Epithelial cell of esophagus (primary cell): ENCODE measurements at regions not wholly inside any gene's neighbourhood (a gene's known extent, or its start where the extent isn't known, plus 50 kb on each side); places are given as distances from the start of the nearest gene placed in this dataset.

Experiments used
- DNase-seq: peaks from one replicate; pipeline ENCODE4 v3.0.0; 2010; ENCODE audit warnings: low read depth
- H3K4me3 ChIP-seq: 2 replicates; pipeline ENCODE4 v1.5.1; 2011; ENCODE audit warnings: mild to moderate bottlenecking, low read length, control low read depth
- TF ChIP-seq, protein P1 (sequence below): IDR thresholded peaks from 2 replicates; pipeline ENCODE4 v1.5.1; 2011; ENCODE audit warnings: low read depth, mild to moderate bottlenecking, low read length, control low read depth, inconsistent platforms; ENCODE audit not compliant: insufficient read depth; ENCODE audit errors: missing control alignments

DNA sequence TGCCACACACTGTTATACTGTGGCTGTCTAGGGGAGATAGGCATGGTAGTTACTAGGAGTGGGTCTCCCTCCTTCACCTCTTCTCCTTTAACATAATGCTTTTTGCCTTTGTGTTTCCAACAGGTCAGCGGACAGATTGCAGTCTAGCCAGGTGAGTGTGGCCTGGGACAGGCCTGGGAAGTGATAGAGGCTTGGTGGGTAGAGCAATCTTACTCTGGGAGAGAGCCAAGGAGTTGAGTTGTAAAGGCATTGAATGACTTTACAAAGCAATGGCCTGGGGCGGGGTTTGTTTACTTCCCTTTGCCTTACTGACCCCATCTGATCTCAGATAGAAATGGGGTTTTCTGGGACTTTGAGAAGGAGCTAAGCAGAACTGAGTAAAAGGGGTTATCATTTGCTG is 51.0 kb upstream of the IKBKE start:
- DNase-seq = peak; percentile 80
- TF ChIP-seq, protein P1, sequence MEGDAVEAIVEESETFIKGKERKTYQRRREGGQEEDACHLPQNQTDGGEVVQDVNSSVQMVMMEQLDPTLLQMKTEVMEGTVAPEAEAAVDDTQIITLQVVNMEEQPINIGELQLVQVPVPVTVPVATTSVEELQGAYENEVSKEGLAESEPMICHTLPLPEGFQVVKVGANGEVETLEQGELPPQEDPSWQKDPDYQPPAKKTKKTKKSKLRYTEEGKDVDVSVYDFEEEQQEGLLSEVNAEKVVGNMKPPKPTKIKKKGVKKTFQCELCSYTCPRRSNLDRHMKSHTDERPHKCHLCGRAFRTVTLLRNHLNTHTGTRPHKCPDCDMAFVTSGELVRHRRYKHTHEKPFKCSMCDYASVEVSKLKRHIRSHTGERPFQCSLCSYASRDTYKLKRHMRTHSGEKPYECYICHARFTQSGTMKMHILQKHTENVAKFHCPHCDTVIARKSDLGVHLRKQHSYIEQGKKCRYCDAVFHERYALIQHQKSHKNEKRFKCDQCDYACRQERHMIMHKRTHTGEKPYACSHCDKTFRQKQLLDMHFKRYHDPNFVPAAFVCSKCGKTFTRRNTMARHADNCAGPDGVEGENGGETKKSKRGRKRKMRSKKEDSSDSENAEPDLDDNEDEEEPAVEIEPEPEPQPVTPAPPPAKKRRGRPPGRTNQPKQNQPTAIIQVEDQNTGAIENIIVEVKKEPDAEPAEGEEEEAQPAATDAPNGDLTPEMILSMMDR = no peak
- H3K4me3 ChIP-seq = no peak overlapping the region

- peak; percentile 89 for DNase-seq
- TF ChIP-seq, protein P1 = no peak
- no peak overlapping the region for H3K4me3 ChIP-seq
Observed at GRCh38 chr1:206419783-206420182, 50.5 kb upstream of the IKBKE start.

DNA sequence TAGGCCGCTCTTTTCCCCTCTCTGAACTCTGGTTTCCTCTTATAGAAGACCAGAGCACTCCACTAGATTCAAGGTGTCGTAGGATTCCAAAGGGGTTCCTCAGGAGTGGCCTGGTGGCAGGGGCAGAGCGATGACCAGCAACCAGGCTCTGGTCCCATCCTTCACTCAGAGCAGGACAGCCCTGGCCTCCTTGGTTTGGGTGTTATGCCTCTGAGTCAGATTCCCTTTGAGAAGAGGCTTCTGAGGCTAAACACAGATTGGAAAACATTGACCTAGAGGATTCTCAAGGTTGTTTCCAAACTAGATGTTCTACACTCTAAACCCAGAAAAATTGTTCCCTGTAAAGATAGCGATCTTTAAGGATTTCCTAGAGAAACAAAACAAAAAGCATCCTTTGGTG is 49.8 kb upstream of the IKBKE start:
- TF ChIP-seq, protein P1 = no peak
- no peak for DNase-seq
- H3K4me3 ChIP-seq = no peak overlapping the region
